Stimulated activated CD8-positive, alpha-beta memory T cell treated with anti-CD3 and anti-CD28 coated beads, Interleukin-12 subunit alpha, Interleukin-12 subunit beta, amount 100 ng/mL, for 24 hours (primary cell): ENCODE measurements at regions not wholly inside any gene's neighbourhood (a gene's known extent, or its start where the extent isn't known, plus 50 kb on each side); places are given as distances from the start of the nearest gene placed in this dataset.
"Not testable (repeated sequence)": the region's sequence is repeated elsewhere in the genome, so short reads cannot be mapped to it uniquely, and the experiment has no call there.

Source experiments
- DNase-seq: peaks from one replicate; pipeline ENCODE4 v3.0.0-alpha.2; 2020; ENCODE audit errors: extremely low read depth

DNA sequence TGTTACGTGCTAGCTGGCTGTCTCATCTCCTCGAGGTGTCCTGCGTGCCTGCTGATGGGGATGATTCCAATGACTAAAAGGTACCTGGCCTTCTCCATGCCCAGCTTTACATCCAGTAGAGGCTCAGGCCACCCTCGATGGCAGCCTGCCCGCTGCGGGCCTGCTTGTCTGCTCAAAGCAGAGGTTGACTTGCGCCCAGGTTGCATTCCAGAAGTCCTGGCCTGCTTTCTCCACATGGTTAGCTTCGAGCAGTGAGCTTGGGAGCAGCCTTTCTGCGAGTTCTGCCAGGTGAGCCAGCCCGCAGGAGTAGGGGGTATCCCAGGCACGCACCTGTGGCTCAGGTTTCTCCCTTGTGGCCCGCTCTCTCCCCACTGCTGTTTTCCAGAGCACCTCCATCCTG is 175.0 kb upstream of the PLGLB2 start:
- DNase-seq, result not testable (repeated sequence)

DNA sequence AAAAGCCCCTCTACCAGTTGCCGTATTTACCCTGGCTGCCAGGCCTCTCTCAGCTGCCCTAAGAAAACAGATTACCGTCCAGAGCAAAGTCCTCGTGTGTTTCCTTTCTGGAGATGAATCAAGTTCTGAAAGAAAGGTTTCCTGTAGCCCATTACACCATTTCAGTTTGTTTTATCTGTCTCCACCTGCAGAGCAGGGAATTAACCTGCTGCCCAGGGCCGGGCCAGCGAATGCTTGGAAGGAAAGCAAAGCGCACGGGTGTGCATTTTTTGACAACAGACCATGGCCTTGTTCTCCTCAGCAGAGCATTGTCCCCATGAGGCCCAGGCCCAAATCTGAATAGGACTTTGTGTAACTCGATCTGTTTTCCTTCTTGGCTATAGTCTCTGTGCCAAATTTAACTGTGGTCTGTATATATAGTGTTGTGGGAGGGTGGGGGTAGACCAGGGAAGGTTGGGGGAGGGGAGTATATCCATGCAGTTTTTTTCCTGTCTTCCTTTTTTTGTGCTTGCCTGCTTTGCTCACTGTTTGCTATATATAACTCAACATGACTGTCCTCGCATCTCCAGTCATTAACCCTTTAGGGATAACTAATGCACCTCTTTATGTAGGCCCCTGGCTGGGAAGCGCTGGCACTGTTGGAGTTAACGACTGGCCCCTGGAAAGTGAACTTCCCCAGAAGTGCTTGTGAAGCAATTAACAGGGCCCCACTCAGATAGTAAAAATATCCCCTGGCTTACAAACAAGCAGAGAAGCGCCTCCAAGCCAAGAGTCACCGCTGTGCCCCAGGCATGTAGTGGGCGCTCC is 174.3 kb upstream of the PLGLB2 start:
- DNase-seq, result not testable (repeated sequence)

DNA sequence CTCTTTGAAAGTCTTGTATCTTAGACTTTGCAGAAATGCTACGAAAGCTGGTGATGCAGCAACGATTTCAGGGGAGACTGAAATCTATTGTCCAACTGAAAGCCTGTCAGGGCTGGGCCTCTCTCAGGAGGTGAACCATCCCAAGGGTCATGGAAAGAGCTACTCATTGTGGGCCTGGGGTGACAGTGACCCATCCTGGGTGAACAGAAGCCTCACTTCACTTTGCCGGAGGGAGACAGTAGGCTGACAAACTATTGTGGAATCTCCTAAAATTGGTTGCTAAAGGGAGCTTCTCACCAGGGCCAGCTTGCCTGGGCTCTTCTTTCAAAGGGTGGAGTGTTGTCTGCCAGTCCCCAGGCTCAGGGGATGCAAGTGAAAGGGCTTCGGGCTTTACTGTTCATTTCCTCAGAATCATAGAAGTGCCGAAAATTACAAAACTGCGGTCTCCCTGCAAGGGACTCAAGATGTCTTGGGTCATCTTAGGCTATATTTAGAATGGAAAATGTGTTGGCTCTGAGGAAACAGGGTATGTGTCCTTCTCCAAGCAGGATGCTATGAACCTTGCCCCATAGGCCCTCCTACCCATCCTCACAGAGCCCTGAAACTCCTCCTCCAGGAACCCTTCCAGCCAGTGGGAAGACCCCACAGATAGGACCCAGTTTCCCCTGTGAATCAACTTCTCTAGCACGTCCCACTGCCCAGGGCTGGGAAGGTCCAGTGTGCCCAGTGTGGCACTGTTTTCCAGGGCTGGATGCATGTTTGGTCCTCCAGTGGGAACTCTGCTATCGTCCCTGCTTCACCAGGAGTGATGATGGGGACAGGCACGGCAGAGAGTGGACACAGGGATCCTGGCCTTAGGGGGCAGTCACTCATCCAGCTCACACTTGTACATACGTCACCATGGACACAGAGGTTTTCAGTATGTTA is 173.4 kb upstream of the PLGLB2 start:
- not testable (repeated sequence) for DNase-seq

DNA sequence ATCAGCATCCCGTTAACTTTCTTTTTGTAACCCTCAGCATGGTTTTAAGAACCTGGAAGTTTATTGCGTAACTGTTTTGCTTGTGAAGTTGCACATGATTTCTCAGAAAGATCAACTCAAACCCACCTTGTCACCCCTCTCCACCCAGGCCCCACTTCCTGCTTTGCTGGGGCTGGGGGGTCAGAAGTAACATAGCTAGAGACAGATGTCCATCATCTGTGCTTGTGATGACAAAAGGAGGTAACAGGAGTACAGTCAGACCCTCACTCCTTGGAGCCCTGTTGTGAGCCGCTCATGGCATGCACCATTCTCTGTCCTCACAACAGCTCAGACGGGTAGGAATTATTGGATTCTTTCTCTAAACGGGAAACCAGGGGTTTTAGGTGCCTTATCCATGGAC is 172.7 kb upstream of the PLGLB2 start:
- DNase-seq, result not testable (repeated sequence)

DNA sequence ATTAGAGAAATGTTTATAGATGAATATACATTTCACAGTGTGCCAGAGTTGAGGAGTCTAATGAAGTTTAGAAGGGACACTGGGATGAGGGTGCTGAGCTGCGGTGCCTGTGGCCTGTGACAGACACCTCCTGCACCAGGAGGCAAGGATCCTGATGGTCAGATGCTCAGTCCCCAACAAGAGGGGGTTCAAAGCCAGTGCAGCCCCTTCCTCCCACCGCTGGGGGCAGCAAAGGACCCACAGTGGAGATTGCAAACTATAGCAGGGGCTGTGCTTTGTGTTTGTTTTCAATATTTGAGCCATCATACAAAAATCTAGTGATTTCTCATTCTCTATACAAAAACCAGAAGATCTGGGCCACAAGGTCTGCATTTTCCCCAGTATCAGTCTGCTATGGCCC is 170.5 kb upstream of the PLGLB2 start:
- DNase-seq, result not testable (repeated sequence)

DNA sequence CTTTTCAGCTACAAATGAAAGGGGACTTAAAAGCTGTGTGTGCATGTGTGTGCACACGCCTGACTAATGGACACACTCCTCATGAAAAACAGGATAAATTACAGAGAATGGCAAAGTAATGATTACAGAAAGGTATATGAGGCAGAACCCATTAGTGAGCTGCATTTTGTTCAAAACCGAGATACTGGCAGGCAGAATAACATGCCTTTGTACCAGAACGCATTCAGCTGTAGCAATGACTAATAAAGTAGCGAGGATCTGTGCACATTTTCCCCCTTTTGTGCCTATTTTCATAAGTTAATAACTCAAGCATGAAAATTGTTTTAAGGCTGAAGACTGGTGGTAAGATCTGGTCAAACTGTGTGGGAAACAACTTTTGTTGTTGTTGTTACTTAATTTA is 165.7 kb upstream of the PLGLB2 start:
- DNase-seq, result not testable (repeated sequence)

DNA sequence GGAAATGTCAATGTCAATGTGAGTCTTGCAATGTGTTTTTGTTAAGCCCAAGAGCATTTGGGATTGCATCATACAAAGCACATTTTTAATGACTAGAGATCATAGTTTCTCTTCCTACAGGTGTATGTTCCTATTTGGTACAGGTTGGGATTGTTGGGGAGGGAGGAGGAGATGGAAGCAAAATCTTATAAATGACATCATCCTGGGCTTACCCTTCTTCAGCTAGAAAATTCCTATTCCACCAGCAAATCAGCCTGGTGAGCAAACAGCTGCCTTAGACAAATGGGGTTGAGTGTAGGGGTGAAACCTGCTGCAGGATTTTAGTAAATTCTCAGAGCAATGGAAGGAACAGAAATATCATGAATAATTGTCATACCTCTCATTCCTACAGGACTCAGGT is 165.3 kb upstream of the PLGLB2 start:
- DNase-seq, result not testable (repeated sequence)

DNA sequence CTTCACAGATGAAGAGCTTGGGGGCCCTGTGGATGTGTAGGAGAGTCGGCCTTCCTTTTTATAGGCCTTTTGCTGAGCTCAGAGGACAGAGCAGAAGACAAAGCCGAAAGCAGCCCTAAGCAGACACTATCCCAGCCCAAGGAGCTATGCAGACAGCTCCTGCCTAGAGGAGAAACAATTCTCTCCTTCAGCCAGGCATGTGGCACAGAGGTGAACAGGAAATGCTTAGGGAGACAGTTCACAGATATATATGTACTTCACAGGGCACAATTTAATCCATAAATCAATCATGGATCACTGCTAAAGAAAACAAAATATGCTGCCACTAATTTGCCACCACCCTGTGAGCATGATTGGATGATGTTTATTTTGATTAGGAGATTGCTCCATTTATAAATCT is 164.5 kb upstream of the PLGLB2 start:
- DNase-seq, result not testable (repeated sequence)

DNA sequence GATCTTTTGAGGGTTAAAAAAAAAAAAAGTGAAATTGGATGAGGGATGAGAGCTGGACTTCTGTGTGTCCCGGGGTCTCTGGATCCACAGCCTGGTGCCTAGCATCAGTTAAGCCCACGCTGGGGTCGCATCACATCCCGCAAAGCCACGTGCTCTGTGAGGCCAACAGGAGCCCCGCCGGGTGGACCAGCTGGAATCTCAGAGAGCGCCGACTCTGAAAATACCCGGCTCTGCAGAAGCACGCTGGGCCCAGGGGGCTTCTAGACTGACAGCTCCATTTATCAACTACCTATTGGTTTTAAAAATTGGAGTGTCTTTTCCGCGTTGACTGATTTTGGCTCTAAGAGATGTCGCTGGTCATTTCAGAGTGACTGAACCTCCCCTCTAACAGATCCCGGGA is 164.1 kb upstream of the PLGLB2 start:
- DNase-seq, result not testable (repeated sequence)

DNA sequence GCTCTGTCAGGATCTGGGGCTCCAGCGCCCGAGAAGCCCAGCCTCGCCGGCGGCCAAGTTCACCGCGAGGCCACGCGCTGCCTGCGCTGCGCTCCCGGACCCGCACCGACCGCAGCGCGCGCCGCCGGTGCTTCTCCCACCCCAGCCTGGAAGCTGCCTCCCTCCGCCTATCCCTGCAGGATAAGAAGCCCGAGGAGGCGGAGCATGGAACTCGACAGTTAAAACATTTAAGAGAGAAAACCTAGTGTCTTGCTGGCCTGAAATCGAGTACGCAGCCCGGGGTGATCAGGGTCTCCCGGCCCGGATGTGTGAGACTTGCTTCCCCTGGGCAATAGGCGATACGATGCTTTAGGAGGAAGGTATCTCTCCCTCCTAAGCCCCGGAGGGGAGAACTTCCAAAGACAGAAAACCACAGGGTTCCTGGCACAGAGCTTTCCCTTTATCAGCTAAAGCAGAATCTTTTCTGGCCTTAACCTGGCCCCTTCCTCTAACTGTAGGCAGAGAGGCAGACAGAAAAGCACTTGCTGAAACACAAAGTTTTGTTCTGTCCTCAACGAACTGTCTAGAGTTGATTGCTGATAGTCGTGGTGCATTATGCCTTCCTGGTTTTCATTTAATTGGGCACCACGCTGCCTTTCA is 163.5 kb upstream of the PLGLB2 start:
- not testable (repeated sequence) for DNase-seq

DNA sequence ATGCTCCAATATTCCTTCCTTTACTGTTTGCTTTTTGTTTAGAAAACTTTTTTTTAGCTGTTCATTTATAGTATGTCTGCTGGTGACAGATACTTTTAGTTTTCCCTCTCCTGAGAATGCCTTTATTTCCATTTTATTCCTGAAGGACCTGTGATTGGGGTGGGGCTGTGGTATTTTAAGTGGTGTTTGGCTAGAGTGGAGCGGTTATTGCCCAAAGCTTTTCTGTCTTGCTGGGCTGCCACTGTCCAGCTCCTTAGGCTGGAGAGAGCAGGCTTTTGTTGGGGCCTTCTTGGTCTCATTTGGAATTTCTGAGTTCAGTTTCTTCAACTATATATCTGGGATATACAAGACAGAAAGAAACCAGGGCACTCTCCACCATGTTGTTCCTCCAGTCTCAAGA is 160.0 kb upstream of the PLGLB2 start:
- DNase-seq, result not testable (repeated sequence)

DNA sequence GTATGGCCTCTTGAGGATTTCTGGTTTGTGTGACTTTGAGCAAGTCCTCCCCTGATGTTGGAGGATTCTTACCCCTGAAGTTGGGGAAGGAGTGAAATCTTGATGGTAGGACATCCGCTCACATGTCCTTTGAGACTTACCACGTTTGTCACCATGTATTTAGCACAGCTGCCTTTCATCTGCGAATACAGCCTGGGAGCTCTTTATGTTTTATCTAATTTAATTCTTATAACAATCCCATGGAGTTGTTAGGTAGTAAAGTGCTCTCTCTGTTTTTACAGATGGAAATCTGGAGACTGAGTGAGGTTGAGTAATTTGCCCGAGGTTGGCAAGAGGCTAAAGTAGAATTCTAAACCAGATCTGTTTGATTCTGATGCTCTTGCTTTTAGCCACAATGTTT is 154.9 kb upstream of the PLGLB2 start:
- DNase-seq, result not testable (repeated sequence)

DNA sequence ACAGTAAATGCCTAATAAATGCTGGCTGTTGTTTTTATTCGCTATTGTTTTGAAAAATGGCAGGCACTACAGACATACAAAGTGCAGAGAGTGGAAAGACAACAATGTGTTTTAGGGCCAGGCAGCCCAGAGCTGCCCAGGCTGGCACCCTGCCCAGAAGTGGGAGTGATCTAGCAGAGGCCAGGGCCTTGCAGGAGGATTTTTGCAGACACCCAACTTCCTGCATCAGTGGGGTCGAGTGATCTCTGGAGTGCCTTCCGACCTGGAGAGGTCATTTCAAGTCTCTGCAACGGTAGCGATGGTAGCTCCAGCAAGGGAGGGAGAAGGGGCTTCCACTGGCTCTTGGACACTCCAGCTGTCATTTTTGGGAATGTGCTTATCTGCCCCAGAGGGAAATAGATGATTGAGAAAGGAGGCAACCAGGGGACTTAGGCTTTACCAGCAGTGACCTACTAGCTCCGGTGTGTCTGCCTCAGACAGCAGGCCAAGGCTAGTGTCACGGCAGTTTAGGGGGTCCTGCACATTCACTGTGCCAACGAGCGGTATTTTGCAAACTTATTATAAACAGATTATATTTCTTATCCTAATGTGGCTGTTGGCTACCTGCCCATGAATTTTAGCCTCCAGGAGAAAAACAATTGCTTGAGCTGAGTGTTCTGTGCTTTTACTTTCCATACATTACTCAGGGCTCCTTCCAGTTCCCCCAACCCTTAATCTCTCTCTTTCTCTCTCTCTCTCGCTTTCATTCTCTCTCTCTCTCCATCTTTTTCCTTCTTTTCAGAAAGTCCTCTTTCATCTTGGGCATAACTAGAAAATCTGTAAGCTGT is 153.9 kb upstream of the PLGLB2 start:
- not testable (repeated sequence) for DNase-seq

DNA sequence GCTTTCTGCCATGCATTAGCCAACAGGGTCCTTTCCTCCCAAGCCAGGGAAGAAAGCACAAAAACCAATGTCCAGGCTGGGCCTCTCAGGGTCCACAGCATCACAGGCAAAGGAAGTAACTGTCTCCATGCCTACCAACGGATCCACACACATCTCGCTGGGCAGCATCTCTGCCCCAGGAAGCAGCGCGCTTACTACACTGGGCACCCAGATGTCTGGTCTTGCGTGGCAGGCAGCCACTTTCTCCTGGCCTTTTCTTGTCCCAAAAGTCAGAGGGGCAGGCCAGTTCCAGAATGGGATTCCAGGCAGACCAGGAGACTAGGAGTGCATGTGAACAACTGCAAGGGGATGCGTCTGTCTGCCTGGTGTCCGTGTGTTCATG is 153.3 kb upstream of the PLGLB2 start:
- DNase-seq, result not testable (repeated sequence)

DNA sequence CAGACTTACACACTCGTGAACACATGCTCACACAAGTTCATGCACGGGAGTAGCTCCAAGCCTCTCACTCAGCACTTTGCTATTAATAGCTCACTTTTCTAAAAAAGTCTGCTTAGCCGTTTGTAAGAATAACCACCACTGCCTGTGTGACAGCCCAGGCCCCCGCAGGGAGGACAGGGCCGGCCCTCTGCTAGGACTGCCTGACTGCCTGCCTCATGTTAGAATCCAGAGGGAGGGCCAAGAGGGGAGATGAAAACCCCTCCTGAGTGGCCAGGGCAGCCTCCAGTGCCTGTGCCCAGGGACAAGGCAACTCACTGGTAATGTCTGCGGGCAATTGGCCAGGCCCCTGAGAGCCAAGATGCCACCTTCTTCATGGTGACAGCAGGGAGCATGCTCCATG is 152.9 kb upstream of the PLGLB2 start:
- DNase-seq, result not testable (repeated sequence)

DNA sequence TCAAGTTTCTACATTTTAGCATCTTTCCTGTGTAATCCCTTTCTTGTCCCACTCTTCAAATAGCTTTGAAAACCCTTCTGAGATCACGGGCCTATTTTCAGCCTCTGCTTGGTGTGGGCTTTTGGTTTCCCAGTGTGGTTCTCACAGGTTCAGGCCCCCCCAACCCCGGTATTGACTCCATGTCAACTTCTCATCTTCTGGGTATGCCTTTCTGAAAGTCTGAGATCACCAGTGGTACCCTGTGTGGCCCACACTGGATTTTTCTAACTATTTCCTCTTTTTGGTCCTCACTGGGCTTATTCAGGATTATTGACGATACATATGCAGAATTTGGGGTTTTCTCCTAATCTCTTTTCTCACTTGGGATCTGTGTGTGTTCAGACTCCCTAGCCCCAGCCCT is 146.9 kb upstream of the PLGLB2 start:
- not testable (repeated sequence) for DNase-seq

DNA sequence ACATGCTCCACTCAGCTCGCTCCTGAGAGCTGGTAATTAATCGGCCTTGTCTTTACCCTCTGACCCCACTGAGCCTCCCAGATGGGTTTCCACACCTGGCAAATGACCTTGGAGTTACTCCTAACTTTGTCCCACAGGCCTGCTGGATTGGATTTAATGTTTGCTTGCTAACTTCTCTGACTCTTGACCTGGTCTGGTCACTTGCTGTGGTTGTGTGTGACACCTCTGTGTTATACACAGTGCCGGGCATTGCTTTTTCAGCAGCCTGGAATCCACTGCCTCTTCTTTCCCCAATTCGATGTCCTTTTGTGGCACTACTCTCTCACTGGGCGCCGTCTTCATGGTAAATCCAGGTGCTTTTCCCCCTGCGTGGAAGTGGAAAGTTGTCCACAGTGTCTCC is 145.8 kb upstream of the PLGLB2 start:
- not testable (repeated sequence) for DNase-seq

DNA sequence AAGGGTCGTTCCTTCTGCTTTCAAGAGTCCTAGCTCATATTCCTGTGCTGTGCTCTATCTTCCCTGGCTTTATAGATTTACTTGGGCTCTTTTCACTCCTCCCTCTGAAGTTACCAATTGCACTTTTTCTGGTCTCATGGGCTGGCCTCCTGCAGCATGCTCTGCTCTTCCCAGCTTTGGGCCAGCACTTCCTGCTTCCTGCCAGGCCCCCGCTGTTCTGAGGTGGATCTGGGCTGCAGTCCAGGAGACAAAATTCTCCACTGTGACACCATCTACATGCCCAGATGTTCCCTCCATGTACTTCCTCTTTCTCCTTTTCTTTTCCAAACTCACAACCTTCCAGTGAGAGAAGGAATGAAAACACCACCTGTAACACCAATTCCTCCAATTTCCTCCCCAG is 145.2 kb upstream of the PLGLB2 start:
- not testable (repeated sequence) for DNase-seq

DNA sequence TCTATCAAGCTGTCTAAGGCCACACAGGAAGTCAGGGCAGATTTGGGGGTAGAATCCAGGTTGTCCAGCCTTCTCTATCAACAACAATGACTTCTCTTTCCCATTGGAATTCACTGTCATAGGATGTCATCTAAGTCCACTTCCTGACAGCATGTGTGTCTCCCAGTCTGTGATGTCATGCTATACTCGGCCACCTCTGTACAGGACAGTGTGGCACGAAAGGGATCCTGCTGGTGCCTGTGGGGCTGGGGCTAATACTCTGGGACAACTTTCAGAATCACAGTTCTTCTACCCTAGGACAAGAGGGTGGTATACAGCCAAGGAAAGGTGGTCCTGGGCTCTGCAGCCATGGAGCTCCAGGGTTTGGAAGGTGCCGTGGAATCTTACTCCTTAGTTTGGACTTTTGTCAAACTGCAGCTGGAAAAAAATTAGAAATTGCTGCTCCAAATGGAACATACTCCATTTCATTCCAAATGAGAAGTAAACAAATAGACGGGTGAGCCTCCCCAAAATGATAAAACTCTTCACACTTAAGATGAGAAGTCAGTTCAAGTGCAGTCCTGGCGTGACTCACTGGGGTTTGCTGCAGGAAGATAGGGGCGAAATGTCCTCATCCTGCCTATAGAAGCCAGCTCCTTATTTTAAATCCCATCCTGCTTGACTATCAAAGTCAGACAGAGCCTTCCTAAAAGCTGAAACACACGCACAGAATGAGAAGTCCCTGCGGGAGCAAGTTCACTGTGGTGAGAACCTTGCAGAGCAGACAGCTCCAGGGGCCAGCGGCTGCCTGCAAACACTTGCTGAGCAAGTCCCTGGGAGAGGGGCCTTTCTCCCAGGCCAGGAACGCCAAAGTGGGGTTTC is 144.2 kb upstream of the PLGLB2 start:
- DNase-seq, result not testable (repeated sequence)

DNA sequence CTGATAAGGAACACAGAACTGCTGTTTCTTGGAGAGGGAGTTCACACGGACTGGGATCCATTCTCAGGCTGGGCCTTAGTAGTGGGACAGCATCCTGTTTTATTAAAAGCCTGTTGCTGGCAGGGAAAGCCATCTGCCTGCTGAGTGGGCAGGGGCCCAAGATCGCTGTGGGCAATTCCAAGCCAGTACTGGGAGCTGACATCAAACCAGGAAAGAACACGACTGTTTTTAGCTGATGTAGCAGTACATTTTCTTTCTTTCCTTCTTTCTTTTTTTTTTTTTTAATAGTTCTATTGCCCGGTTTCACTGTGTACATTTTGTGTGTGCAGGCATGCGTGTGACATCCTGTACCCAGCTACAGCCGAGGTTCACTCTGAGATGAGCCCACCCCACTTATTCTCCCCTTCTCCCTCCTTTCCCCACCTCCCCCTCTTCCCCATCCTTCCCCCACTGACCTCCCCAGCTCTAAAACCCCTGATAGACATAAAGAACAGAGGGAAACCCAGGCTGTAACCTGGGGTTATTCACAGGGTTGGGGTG is 143.5 kb upstream of the PLGLB2 start:
- not testable (repeated sequence) for DNase-seq
